ENCODE measurements at regions not wholly inside any gene's neighbourhood (a gene's known extent, or its start where the extent isn't known, plus 50 kb on each side); places are given as distances from the start of the nearest gene placed in this dataset.
A peak's percentile ranks its signal among the peaks of the same experiment; 100 is the strongest.

DNA sequence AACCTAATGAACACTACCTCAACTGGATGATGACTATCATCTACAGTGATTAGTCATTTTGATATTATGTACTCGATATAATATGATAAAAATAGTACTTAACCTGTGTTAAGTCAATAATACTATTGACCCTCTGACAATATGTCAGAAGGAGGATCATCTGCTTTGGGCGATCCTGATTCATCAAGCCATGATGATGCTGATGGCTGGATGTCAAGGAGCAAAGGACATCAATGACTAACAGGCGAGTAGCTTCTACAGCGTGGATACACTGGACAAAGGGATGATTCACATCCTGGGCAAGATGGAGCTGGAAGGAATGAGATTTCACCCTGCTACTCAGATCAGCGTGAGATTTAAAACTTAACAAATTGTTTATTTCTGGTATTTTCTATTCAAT lies 94.4 kb upstream of the SKAP2 start:
- H3K4me3 ChIP-seq (ENCODE audit: control insufficient read depth, low read depth, low read length): no peak overlapping the region
- TF ChIP-seq, protein P1, sequence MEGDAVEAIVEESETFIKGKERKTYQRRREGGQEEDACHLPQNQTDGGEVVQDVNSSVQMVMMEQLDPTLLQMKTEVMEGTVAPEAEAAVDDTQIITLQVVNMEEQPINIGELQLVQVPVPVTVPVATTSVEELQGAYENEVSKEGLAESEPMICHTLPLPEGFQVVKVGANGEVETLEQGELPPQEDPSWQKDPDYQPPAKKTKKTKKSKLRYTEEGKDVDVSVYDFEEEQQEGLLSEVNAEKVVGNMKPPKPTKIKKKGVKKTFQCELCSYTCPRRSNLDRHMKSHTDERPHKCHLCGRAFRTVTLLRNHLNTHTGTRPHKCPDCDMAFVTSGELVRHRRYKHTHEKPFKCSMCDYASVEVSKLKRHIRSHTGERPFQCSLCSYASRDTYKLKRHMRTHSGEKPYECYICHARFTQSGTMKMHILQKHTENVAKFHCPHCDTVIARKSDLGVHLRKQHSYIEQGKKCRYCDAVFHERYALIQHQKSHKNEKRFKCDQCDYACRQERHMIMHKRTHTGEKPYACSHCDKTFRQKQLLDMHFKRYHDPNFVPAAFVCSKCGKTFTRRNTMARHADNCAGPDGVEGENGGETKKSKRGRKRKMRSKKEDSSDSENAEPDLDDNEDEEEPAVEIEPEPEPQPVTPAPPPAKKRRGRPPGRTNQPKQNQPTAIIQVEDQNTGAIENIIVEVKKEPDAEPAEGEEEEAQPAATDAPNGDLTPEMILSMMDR (IDR thresholded peaks at IDR 0.05; ENCODE audit: control insufficient read depth, insufficient read depth, low read depth, low read length, missing control alignments): no peak
- peak; percentile 14 for DNase-seq (ENCODE audit: low read depth)

DNA sequence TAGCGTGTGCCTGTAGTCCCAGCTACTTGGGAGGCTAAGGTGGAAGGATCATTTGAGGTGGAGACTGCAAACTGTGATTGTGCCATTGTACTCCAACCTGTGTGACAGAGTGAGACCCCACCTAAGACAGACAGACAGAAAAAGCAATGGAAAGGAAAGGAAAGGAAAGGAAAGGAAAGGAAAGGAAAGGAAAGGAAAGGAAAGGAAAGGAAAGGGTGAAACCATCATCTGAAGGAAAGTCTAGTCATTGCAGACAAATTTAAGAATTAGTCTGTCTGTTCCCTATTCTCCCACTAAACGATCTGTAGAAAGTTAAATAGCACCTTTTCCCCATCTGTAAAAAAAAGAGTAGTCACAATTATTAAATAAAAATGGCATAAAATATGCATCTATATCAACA lies 91.1 kb upstream of the SKAP2 start:
- H3K4me3 ChIP-seq (ENCODE audit: control insufficient read depth, low read depth, low read length): no peak overlapping the region
- DNase-seq (ENCODE audit: low read depth): no peak
- TF ChIP-seq, protein P1 (IDR thresholded peaks at IDR 0.05; ENCODE audit: control insufficient read depth, insufficient read depth, low read depth, low read length, missing control alignments): no peak

DNA sequence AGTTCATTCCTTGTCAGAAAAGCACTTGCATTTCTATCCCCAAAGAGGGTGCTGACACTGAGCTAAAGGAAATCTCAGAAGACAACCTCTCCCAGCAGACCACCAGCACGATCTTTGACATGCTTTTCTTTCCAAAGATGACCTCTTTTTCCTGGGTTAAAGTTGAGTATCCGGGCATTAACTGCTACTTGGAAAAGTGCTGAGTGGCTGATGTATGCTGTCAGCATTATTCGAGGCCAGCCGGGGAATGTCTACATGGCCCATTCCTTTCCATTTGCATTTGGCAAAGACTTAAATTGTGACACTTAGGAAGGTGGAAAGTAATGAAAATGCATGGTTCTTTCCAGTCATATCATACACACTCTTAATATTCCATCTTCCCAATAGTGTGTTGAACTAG lies 90.6 kb upstream of the SKAP2 start:
- TF ChIP-seq, protein P1 (IDR thresholded peaks at IDR 0.05; ENCODE audit: control insufficient read depth, insufficient read depth, low read depth, low read length, missing control alignments): no peak
- DNase-seq (ENCODE audit: low read depth): no peak
- H3K4me3 ChIP-seq (ENCODE audit: control insufficient read depth, low read depth, low read length): no peak overlapping the region

DNA sequence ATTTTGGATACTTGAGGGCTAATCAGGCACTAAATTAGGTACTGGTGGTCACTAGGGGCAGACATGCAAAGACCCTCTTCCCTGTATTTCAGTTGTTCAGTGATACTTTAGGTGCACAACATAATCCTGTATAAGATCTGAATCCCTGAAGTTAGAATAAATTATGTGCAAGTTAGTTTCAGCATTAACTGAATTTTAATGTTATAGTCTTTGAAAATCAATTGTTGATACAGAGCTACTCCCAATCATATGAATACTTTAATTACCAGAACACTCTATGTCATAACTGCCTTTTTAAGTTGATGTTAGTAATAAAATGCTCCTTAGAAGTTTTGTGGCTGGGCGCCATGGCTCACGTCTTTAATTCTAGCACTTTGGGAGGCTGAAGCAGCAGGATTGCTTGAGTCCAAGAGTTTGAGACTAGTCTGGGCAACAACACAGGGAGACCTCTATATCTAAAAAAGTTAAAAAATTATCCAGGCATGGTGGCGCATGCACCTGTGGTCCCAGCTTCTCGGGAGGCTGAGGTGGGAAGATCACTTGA lies 87.1 kb upstream of the SKAP2 start:
- H3K4me3 ChIP-seq (ENCODE audit: control insufficient read depth, low read depth, low read length): no peak overlapping the region
- TF ChIP-seq, protein P1 (IDR thresholded peaks at IDR 0.05; ENCODE audit: control insufficient read depth, insufficient read depth, low read depth, low read length, missing control alignments): no peak

DNA sequence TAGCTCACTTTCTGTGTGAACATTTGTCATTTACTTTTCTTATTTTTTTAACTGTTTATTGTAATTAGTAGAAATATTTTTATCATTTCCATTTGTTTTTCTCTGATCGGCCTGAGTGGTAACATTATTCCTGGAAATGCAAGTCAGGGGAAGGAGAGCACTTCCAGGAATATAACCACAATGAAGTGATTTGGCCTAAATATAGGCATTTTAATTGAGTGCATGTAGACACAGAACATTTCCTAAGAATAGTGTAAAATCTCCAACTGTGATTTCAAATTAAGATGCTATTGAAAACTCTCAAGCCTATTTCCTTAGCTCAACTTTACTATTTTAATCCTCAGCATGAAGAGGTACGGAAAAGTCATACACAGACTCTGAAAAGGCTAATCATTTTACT lies 86.5 kb upstream of the SKAP2 start:
- TF ChIP-seq, protein P1 (IDR thresholded peaks at IDR 0.05; ENCODE audit: control insufficient read depth, insufficient read depth, low read depth, low read length, missing control alignments): no peak
- no peak for DNase-seq (ENCODE audit: low read depth)

More for the DNA sequence above, 87.1 kb upstream of the SKAP2 start:
- DNase-seq (ENCODE audit: low read depth): no peak

DNA sequence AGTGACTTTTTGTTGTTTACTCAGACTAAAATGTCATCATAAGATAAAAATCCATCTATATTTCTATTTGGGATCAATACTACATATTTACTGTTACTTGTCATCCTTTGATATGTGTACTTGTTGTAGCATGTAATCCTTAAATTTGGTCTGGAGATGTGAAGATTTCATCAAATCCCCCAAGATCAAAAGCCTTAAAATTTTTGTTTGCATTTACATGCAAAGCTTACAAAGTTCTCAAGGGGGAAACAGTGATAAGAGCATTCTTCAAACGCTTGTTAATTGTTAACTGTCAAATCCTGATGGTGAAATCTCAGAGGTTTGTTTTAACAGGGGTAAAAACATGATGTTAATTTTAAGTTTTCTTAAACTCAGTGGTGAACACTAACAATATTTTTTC lies 84.9 kb upstream of the SKAP2 start:
- TF ChIP-seq, protein P1 (IDR thresholded peaks at IDR 0.05; ENCODE audit: control insufficient read depth, insufficient read depth, low read depth, low read length, missing control alignments): no peak
- H3K4me3 ChIP-seq (ENCODE audit: control insufficient read depth, low read depth, low read length): no peak overlapping the region
- DNase-seq (ENCODE audit: low read depth): no peak

More for the DNA sequence above, 86.5 kb upstream of the SKAP2 start:
- H3K4me3 ChIP-seq (ENCODE audit: control insufficient read depth, low read depth, low read length): no peak overlapping the region
